ENCODE measurements at regions not wholly inside any gene's neighbourhood (a gene's known extent, or its start where the extent isn't known, plus 50 kb on each side); places are given as distances from the start of the nearest gene placed in this dataset.

DNA sequence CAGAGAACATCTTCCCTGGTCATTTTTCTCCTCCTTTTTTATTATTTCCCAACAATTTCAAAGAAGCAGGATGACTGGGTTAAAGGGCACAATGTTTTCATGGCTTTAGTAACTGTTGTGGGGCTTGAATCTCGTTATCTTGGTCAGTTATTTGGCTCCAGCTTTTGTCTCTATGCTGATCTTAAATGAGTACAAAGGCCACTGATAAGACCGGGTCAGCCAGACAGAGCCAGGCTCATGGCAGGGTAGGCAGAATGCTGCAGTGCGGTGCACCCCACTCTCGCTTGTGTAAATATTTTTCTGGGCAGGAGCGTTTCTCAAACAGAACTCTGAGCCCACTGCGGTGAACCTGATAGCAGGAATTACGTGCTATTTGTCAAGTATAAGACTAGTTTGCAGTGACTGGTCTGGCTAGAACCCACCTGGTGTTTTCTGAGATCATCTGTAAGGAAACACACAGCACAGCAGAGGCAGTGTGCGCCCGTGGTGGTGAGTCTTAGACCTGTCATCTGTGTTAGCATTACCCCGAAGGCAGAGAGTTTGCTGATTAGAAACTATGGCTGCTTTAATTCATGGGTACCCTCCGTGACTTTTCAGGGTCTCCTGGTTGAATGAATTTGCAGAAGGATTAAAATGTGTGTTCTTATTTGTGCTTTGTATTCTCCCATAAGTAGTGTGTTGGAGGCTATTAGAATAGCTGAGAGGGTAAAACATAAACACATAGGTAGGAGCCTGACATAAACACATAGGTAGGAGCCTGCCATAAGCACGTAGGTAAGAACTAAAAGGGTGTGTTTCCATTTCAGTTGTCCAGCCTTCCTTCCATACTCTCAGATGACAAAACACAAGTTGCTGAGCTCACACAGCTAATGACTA is 158.6 kb upstream of the DMRT1 start (continued):
- TF ChIP-seq, protein P1, sequence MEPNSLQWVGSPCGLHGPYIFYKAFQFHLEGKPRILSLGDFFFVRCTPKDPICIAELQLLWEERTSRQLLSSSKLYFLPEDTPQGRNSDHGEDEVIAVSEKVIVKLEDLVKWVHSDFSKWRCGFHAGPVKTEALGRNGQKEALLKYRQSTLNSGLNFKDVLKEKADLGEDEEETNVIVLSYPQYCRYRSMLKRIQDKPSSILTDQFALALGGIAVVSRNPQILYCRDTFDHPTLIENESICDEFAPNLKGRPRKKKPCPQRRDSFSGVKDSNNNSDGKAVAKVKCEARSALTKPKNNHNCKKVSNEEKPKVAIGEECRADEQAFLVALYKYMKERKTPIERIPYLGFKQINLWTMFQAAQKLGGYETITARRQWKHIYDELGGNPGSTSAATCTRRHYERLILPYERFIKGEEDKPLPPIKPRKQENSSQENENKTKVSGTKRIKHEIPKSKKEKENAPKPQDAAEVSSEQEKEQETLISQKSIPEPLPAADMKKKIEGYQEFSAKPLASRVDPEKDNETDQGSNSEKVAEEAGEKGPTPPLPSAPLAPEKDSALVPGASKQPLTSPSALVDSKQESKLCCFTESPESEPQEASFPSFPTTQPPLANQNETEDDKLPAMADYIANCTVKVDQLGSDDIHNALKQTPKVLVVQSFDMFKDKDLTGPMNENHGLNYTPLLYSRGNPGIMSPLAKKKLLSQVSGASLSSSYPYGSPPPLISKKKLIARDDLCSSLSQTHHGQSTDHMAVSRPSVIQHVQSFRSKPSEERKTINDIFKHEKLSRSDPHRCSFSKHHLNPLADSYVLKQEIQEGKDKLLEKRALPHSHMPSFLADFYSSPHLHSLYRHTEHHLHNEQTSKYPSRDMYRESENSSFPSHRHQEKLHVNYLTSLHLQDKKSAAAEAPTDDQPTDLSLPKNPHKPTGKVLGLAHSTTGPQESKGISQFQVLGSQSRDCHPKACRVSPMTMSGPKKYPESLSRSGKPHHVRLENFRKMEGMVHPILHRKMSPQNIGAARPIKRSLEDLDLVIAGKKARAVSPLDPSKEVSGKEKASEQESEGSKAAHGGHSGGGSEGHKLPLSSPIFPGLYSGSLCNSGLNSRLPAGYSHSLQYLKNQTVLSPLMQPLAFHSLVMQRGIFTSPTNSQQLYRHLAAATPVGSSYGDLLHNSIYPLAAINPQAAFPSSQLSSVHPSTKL (CRISPR knock-in tag; IDR thresholded peaks at IDR 0.05) = peak; percentile 98
- TF ChIP-seq ZNF335 (CRISPR knock-in tag; IDR thresholded peaks at IDR 0.05) = 0 out of 2 replicates have a peak, but pooled peaks have one; percentile 73
- no peak for TF ChIP-seq ZFAT (CRISPR knock-in tag; conservative IDR thresholded peaks at IDR 0.05)
- no peak for TF ChIP-seq TAF15 (IDR thresholded peaks at IDR 0.05; ENCODE audit: low read depth, low read length, poor library complexity, severe bottlenecking)
- TF ChIP-seq, protein P2, sequence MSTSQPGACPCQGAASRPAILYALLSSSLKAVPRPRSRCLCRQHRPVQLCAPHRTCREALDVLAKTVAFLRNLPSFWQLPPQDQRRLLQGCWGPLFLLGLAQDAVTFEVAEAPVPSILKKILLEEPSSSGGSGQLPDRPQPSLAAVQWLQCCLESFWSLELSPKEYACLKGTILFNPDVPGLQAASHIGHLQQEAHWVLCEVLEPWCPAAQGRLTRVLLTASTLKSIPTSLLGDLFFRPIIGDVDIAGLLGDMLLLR (CRISPR knock-in tag; IDR thresholded peaks at IDR 0.05) = no peak
- TF ChIP-seq RELA (CRISPR knock-in tag; IDR thresholded peaks at IDR 0.05) = no peak
- TF ChIP-seq ZNF773 (CRISPR knock-in tag; IDR thresholded peaks at IDR 0.05; ENCODE audit: borderline replicate concordance) = no peak
- no peak for TF ChIP-seq SMARCE1 (IDR thresholded peaks at IDR 0.05; ENCODE audit: borderline replicate concordance)
- TF ChIP-seq CHD2 (IDR thresholded peaks at IDR 0.05; ENCODE audit: low read depth, low read length) = no peak
- TF ChIP-seq DR1 (CRISPR knock-in tag; IDR thresholded peaks at IDR 0.05) = no peak; the same call in 1 of the 2 replicates
- TF ChIP-seq YY1 (IDR thresholded peaks at IDR 0.05; ENCODE audit: insufficient read depth, insufficient replicate concordance, low read depth, low read length) = no peak
- no peak for TF ChIP-seq PHF8 (CRISPR knock-in tag; IDR thresholded peaks at IDR 0.05)
- no peak; the same call in 1 of the 2 replicates for TF ChIP-seq ZNF589 (CRISPR knock-in tag; conservative IDR thresholded peaks at IDR 0.05)
- TF ChIP-seq DNMT3B (CRISPR knock-in tag; conservative IDR thresholded peaks at IDR 0.05) = no peak
- TF ChIP-seq, protein P3, sequence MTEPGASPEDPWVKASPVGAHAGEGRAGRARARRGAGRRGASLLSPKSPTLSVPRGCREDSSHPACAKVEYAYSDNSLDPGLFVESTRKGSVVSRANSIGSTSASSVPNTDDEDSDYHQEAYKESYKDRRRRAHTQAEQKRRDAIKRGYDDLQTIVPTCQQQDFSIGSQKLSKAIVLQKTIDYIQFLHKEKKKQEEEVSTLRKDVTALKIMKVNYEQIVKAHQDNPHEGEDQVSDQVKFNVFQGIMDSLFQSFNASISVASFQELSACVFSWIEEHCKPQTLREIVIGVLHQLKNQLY (CRISPR knock-in tag; IDR thresholded peaks at IDR 0.05) = peak; percentile 92
- no peak for TF ChIP-seq NPAS2 (CRISPR knock-in tag; IDR thresholded peaks at IDR 0.05; ENCODE audit: borderline replicate concordance)
- peak; percentile 83; the same call in 1 of the 2 replicates for TF ChIP-seq THRA (CRISPR knock-in tag; IDR thresholded peaks at IDR 0.05; ENCODE audit: borderline replicate concordance)
- TF ChIP-seq, protein P4, sequence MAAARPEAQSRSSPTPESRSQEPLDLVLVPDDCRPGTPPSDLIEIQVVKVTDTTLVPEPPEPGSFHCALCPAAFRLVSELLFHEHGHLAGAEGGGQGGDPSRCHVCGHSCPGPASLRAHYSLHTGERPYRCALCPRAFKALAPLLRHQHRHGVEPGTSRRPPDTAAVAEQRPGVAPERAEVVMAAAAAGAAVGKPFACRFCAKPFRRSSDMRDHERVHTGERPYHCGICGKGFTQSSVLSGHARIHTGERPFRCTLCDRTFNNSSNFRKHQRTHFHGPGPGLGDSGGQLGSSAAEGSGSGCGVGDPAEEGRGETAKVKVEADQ (CRISPR knock-in tag; IDR thresholded peaks at IDR 0.05; ENCODE audit: borderline replicate concordance) = peak; percentile 72; the same call in 1 of the 2 replicates
- TF ChIP-seq SETDB1 (CRISPR knock-in tag; IDR thresholded peaks at IDR 0.05; ENCODE audit: borderline replicate concordance) = no peak
- peak; percentile 90 for TF ChIP-seq RBFOX2 (IDR thresholded peaks at IDR 0.05; ENCODE audit: low read depth, low read length)
- TF ChIP-seq RFXANK (CRISPR knock-in tag; IDR thresholded peaks at IDR 0.05) = peak; percentile 88
- TF ChIP-seq EEA1 (CRISPR knock-in tag; IDR thresholded peaks at IDR 0.05; ENCODE audit: borderline replicate concordance) = no peak
- TF ChIP-seq CHCHD3 (CRISPR knock-in tag; IDR thresholded peaks at IDR 0.05) = no peak

All from HepG2 (cell line).